ENCODE measurements at regions not wholly inside any gene's neighbourhood (a gene's known extent, or its start where the extent isn't known, plus 50 kb on each side); places are given as distances from the start of the nearest gene placed in this dataset.
A peak's percentile ranks its signal among the peaks of the same experiment; 100 is the strongest.

DNA sequence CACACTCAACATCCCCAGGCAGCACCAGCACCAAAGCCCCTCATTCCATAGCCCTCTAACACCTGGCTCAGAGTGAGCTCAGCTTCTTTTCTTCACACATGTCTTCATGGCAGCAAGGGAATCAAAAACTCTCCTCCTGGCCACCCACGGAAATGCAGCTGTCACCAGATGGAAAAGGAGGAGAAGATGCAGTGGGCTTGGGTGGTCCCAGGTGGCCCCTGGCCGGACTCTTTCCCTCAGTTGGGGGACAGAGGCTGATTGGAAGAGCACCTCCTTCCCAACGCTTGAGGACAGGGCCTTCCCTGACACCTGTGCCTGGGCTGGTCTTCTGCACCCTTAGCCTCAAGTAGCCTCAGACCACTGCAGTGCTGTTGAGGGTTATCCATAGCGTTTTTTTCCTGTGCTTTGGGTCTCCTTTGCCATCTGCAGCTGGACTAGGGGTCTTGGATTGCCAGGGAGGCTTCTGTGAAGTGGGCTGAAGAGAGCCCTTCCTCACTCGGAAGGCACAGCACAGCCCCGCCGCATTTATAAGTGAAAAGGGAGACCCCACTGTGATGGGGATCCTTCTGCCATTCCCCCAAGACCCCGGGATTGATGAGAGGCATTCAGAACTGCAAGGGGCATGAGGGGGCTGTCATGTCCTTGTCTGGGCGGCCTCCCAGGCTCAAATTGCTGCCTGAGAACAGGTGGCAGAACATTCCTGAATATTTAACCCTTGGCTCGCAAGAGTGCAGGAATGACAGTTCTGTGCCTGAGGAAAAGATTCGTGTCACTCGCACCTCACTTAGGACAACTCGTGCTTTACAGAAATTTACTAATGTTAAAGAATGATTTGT is 200.0 kb downstream of the AUH start:
- no peak for DNase-seq

DNA sequence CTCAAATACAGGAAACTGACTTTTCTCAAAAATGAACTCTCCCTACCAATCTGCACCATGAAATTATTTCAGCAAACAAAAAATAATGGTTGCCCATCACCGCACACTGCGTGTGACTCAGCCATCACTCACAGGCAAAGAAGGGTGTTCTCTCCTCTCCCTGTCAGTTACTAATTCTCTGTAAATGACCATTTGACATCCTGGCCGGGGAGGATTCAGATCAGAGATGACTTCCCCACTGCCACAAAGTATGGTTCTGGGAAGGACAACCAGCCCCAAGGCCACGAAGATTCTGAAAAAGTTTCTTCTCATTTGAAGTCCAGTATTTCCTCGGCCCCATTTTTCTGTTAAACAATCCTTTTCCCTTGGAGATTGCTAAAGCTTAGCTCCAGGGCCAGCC is 199.4 kb downstream of the AUH start:
- no peak for DNase-seq

DNA sequence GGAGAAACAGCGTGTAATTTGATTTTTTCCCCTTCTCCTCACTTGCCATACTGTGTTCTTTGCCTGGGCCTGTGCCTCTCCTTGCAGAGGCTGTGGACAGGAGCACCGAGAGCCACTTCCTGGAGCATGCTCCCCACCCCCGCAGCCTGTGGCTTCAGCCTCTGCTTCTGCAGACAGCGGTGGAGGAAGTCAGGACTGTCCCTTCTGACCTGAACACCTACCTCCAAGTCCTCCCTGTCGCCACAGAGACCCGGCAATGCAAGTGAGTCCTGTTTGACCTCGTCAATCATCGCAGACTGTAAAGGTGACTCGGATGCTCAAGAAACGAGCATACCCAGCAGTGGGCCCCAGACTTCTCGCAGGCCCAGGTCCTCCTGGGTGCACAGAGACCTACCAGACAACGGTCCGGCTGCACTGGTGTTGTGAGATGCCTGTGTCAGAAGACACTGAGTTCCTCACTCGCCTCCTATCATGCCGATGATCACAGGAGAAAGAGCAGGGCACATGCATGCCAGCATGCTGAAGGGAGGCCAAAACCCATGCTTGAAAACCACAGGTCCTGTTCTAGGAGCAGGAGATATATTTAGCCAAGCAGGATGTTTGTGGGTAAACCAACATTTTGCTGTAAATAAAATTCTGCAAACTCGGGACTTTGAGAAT is 198.8 kb downstream of the AUH start:
- peak; percentile 65 for DNase-seq

DNA sequence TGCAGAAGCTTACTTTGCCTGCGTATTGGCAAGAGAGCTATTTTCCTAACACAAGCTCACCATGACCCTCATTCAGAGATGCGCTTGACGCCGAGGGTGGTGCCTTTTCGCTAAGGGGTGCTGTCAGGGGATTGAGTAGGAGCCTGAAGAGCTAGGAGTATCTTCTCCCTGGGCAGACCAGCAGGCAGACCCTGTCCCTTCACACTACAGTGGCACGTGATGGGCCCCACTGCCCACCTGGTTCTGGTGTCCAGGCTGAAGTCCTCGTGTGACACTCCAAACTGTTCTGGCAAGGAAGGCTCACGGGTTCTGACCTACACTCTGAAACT is 198.3 kb downstream of the AUH start:
- DNase-seq, result no peak

DNA sequence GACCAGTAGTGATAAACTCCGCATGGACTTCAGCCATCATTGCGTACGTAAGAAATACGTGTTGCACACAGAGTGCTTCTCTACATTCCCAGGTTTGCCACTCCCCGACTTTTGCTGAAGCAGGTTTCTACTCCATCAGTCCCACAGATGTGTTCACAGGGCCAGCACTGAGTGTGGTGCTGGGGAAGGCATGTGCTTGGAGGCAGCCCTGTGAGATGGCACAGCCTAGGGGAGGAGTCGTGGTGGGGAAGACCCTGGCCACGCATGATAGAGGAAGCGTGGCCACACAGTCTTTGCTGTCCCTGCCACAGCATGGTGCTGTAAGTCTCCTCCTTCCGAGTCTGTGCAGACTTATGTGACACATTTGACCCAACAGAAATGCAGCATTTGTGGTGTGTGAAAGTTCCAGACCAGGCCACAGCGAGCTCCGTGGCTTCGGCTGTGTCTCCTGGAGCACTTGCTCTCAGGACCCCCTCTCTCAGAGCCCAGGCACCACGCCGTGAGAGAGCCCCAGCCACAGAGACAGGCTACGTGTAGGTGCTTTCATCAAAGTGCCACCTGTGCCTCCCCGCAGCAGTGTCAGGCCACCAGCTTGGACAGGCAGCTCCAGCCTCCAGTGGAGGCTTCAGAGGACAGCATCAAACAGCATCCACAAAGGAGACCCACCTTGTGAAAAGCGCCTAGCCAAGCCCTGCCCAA is 197.8 kb downstream of the AUH start:
- DNase-seq, result no peak
